Pancreas (tissue), 10 donors: ENCODE measurements at regions not wholly inside any gene's neighbourhood (a gene's known extent, or its start where the extent isn't known, plus 50 kb on each side); places are given as distances from the start of the nearest gene placed in this dataset.

Experiments used
- ATAC-seq, 4 donors: fragments of 200-7000 bp; cut with Tn5 transposase; one replicate each; pipeline versions ENCODE4 v1.8.0 to v1.9.1; 2020; ENCODE audit warnings: mild to moderate bottlenecking in 4 of 4, moderate library complexity in 4 of 4
- DNase-seq, 6 donors: peaks; one replicate each; pipeline ENCODE4 v3.0.0-alpha.2; 2020
- FAIRE-seq: peaks from 2 replicates; lab custom pipeline; 2012; peaks lifted over from hg19 to GRCh38; lab: Jason Lieb, UNC
- H3K27ac ChIP-seq, 4 donors: fragments of 200-600 bp; sonication (generic); 1 replicate in 3 of 4; 2 replicates in 1 of 4; pipeline versions ENCODE4 v1.5.0 to v1.8.0; 2020
- H3K27me3 ChIP-seq, 4 donors: fragments of 200-600 bp; one replicate each; pipeline ENCODE4 v1.8.0; 2021
- H3K36me3 ChIP-seq, 3 donors: fragments of 200-600 bp; sonication (generic) in 1 of 3; one replicate each; pipeline versions ENCODE4 v1.5.0 to v1.8.0; 2020 to 2021
- H3K4me1 ChIP-seq, 3 donors: fragments of 200-600 bp; one replicate each; pipeline ENCODE4 v1.8.0; 2021
- H3K4me3 ChIP-seq, 4 donors: fragments of 200-600 bp; sonication (generic) in 2 of 4; one replicate each; pipeline versions ENCODE4 v1.5.0 to v1.8.0; 2020 to 2021
- H3K9me3 ChIP-seq, 4 donors: fragments of 200-600 bp; one replicate each; pipeline ENCODE4 v1.8.0; 2021
- CTCF ChIP-seq, 4 donors: fragments of 200-600 bp; sonication (generic) in 3 of 4; IDR thresholded peaks; one replicate each; pipeline versions ENCODE4 v1.5.0 to v1.8.0; 2021; ENCODE audit warnings: antibody characterized with exemption in 4 of 4
- whole genome bisulfite sequencing, 2 donors: extraction: QIAGEN DNeasy Blood & Tissue Kit; methylation state at CpG; one replicate each; pipeline ENCODE4 v1.1.7; 2013; 5-methylcytosine and 5-hydroxymethylcytosine counted together
- intact Hi-C, 3 donors: fragments of 100-400 bp; cut with DNase I; formaldehyde crosslinking; loops; one replicate each; pipeline versions ENCODE4 v1.11.1 to v1.14.2; 2022
- donor health status: healthy with polysubstance abuse.
- donor health status: DM: no; HTN: no; CAD: no; lungs with moderate emphysema.
- donor health status: DM: no; HTN: no; CAD: no.
- donor health status: control.
- donor health status: control.
- donor health status: Bipolar disorder and iron deficiency.
- donor health status: DM: yes; HTN: yes; CAD: no.
- donor health status: DM: no; HTN: no; CAD: no.
- donor health status: DM: no; HTN: no; CAD: no.
- donor health status: DM: yes; HTN: yes; CAD: no.

- H3K4me3 ChIP-seq, result no peak overlapping the region
- no peaks in the 10 kb centered on the region for H3K36me3 ChIP-seq
- H3K4me1 ChIP-seq, result no peaks in the 10 kb centered on the region
- no peak for TF ChIP-seq CTCF (IDR thresholded peaks at IDR 0.05)
- H3K27me3 ChIP-seq, result no peaks in the 10 kb centered on the region
- no peaks in the 10 kb centered on the region for H3K9me3 ChIP-seq
- FAIRE-seq, result no peak
- 70 to 74% methylated on average over 1 of the region's 1 CpG for WGBS, 2 donors
- H3K27ac ChIP-seq, result no peak overlapping the region
- ATAC-seq, result no peak
- intact Hi-C loops, result no loop called here
- no peak for DNase-seq
Measured at GRCh38 chr16:61309386-61309785, 726.9 kb downstream of the CDH8 start.

DNA sequence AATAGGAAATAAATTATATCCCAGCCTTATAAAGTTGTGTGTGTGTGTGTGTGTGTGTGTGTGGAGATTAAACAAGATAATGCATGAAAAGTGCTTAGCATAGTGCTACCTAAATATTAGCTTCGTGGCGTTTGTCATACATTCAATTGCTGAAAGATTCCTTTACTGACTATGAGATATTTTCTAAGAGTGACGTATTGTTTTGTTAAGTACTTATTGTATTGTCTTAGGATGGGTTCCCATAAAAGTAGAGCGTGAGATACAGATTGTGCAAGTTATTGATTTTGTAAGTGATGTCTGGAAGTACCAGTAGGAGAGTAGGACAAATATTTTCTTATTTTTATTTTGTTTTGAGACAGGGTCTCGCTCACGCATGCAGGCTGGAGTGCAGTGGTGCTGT is 730.0 kb downstream of the CDH8 start:
- no peak for TF ChIP-seq CTCF (IDR thresholded peaks at IDR 0.05)
- intact Hi-C loops, result no loop called here
- ATAC-seq (no peak), DNase-seq (no peak), FAIRE-seq (no peak)
- Histone ChIP-seq H3K27ac (no peak overlapping the region), H3K4me1 (no peaks in the 10 kb centered on the region), H3K27me3 (no peaks in the 10 kb centered on the region), H3K4me3 (no peak overlapping the region), H3K9me3 (no peaks in the 10 kb centered on the region), H3K36me3 (no peaks in the 10 kb centered on the region)
- WGBS, 2 donors, result 52 to 64% methylated on average over 6 of the region's 6 CpGs

GRCh38 chr16:61296814-61297213 is 739.4 kb downstream of the CDH8 start:
- Histone ChIP-seq H3K9me3 (no peaks in the 10 kb centered on the region), H3K36me3 (no peaks in the 10 kb centered on the region), H3K4me1 (no peaks in the 10 kb centered on the region), H3K27me3 (no peaks in the 10 kb centered on the region), H3K27ac (no peak overlapping the region), H3K4me3 (no peak overlapping the region)
- intact Hi-C loops, result no loop called here
- no peak for FAIRE-seq
- no peak for DNase-seq
- ATAC-seq, result no peak
- 58 to 76% methylated on average over 3 of the region's 3 CpGs for WGBS, 2 donors
- no peak for TF ChIP-seq CTCF (IDR thresholded peaks at IDR 0.05)

DNA sequence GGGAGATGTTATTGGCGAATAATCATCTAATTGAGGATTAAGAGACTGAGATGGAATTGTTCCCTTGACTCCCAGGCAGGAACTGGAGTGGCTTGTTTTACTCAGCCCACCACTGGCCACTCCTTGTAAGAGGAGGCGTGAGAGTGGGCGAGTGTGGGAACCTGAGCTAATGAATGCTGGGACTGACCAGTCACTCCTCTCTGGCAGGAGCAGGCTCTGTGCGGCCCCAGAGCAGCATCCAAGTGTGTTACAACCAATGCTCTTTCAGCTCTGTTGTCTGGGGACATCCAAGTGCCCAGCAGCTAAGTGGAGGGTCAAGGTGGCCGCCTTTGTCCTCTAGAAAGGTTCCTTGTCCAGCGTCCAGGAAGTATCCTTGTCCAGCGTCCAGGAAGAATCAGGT is 739.9 kb downstream of the CDH8 start:
- WGBS, 2 donors, result 52 to 61% methylated on average over 7 of the region's 7 CpGs
- TF ChIP-seq CTCF (IDR thresholded peaks at IDR 0.05), result no peak
- ATAC-seq (no peak), FAIRE-seq (no peak), DNase-seq (no peak)
- Histone ChIP-seq H3K4me1 (no peaks in the 10 kb centered on the region), H3K27ac (no peak overlapping the region), H3K36me3 (no peaks in the 10 kb centered on the region), H3K9me3 (no peaks in the 10 kb centered on the region), H3K4me3 (no peak overlapping the region), H3K27me3 (no peaks in the 10 kb centered on the region)
- intact Hi-C loops, result no loop called here

DNA sequence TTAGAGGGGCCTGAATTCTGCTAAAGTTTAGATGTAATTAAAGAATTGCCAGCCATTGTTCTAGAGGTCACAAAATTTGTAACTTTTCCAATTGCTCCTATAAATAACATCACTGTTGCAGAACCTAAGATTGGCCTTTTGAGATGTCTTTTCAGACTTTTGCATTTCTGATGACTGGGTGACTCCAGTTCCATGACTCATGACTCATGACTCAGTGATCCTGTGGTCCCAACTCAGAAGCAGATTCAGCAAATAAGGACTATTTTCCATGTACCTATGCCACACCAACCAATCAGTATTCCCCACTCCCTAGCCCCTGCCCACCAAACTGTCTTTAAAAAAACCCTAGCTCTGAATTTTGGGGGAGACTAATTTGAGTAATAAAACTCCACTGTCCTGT is 740.9 kb downstream of the CDH8 start:
- Histone ChIP-seq H3K27ac (no peak overlapping the region), H3K27me3 (no peaks in the 10 kb centered on the region), H3K4me1 (no peaks in the 10 kb centered on the region), H3K9me3 (no peaks in the 10 kb centered on the region), H3K4me3 (no peak overlapping the region), H3K36me3 (no peaks in the 10 kb centered on the region)
- TF ChIP-seq CTCF (IDR thresholded peaks at IDR 0.05), result no peak
- intact Hi-C loops, result no loop called here
- ATAC-seq, result no peak
- no peak for DNase-seq
- FAIRE-seq, result no peak
